Erythroblast (primary cell): ENCODE measurements at regions not wholly inside any gene's neighbourhood (a gene's known extent, or its start where the extent isn't known, plus 50 kb on each side); places are given as distances from the start of the nearest gene placed in this dataset.

Experiments
- GATA1 ChIP-seq: IDR thresholded peaks from 2 replicates; pipeline ENCODE4 v1.6.1; 2011; ENCODE audit warnings: low read depth, mild to moderate bottlenecking, control low read depth, low read length, moderate library complexity
- POLR2A ChIP-seq: IDR thresholded peaks from 2 replicates; pipeline ENCODE4 v1.6.1; 2011; ENCODE audit warnings: mild to moderate bottlenecking, low read length

- TF ChIP-seq POLR2A (no peak), GATA1 (no peak)
Observed at GRCh38 chr5:66337626-66338226, 193.6 kb downstream of the SREK1 start.
